A673 (cell line): ENCODE measurements at regions not wholly inside any gene's neighbourhood (a gene's known extent, or its start where the extent isn't known, plus 50 kb on each side); places are given as distances from the start of the nearest gene placed in this dataset.

ENCODE experiments used
- BruUV-seq: library from RNA; stranded (reverse); fragments of 400-500 nt; replicated peaks from 2 replicates; lab custom pipeline; 2021; lab: Mats Ljungman, UMichigan
- CTCF ChIA-PET: fragments of 300-600 bp; sonication (Branson Sonifier 250); formaldehyde crosslinking; loops from one replicate; lab custom pipeline; 2022; ENCODE audit warnings: antibody characterized with exemption; lab: Charles Lee
- POLR2A ChIA-PET: fragments of 300-600 bp; sonication (Branson Sonifier 250); formaldehyde crosslinking; loops from one replicate; lab custom pipeline; 2022; ENCODE audit warnings: antibody characterized with exemption; ENCODE audit not compliant: low non-redundant PET; lab: Charles Lee
- DNase-seq: peaks from one replicate; pipeline ENCODE4 v3.0.0-alpha.2; 2015; ENCODE audit warnings: low spot score
- H3K27ac ChIP-seq: fragments of 200-600 bp; sonication (generic); 2 replicates; pipeline ENCODE4 v1.5.1; 2016; ENCODE audit warnings: mixed run types, low read depth, mild to moderate bottlenecking, mixed read lengths, antibody characterized with exemption, low read length; ENCODE audit not compliant: poor library complexity, severe bottlenecking
- H3K27me3 ChIP-seq: fragments of 200-600 bp; sonication (generic); replicated peaks from 2 replicates; pipeline ENCODE4 v1.6.1; 2017; ENCODE audit warnings: mixed run types, low read depth, mild to moderate bottlenecking, mixed read lengths, antibody characterized with exemption, low read length; ENCODE audit not compliant: insufficient read depth, poor library complexity
- H3K36me3 ChIP-seq: fragments of 200-600 bp; sonication (generic); 2 replicates; pipeline ENCODE4 v1.6.1; 2016; ENCODE audit warnings: mixed run types, mild to moderate bottlenecking, mixed read lengths, antibody characterized with exemption, low read length; ENCODE audit not compliant: insufficient read depth, poor library complexity, severe bottlenecking
- H3K4me1 ChIP-seq: fragments of 200-600 bp; sonication (generic); 2 replicates; pipeline ENCODE4 v1.6.1; 2017; ENCODE audit warnings: mixed run types, mild to moderate bottlenecking, mixed read lengths, antibody characterized with exemption, low read length; ENCODE audit not compliant: insufficient read depth, poor library complexity, severe bottlenecking
- H3K4me3 ChIP-seq: fragments of 200-600 bp; sonication (generic); 2 replicates; pipeline ENCODE4 v1.5.1; 2016; ENCODE audit warnings: low read depth, mixed run types, mild to moderate bottlenecking, mixed read lengths, low read length; ENCODE audit not compliant: poor library complexity, severe bottlenecking
- H3K9me3 ChIP-seq: fragments of 200-600 bp; sonication (generic); 2 replicates; pipeline ENCODE4 v1.6.1; 2016; ENCODE audit warnings: mixed run types, low read depth, mild to moderate bottlenecking, mixed read lengths, antibody characterized with exemption, low read length; ENCODE audit not compliant: poor library complexity, severe bottlenecking
- CTCF ChIP-seq: fragments of 300-800, 200-600 bp; sonication (generic); conservative IDR thresholded peaks from 2 replicates; pipeline ENCODE4 v1.5.1; 2017; ENCODE audit warnings: low read depth, mild to moderate bottlenecking, antibody characterized with exemption, low read length, moderate library complexity, mixed read lengths
- EZH2 ChIP-seq: fragments of 200-600 bp; sonication (generic); IDR thresholded peaks from 2 replicates; pipeline ENCODE4 v1.6.1; 2017; ENCODE audit warnings: borderline replicate concordance, low read depth, mild to moderate bottlenecking, mixed read lengths, antibody characterized with exemption, low read length; ENCODE audit not compliant: poor library complexity, severe bottlenecking
- intact Hi-C: fragments of 100-400 bp; cut with micrococcal nuclease; formaldehyde crosslinking; loops from one replicate; pipeline ENCODE4 v1.10.0; 2022; ENCODE audit not compliant: unreplicated experiment

GRCh38 chr6:85997206-85997605 lies 354.5 kb upstream of the SYNCRIP start:
- Histone ChIP-seq H3K27ac (no peak overlapping the region), H3K36me3 (no peaks in the 10 kb centered on the region), H3K9me3 (no peaks in the 10 kb centered on the region), H3K4me3 (no peak overlapping the region), H3K27me3 (no peaks in the 10 kb centered on the region), H3K4me1 (no peaks in the 10 kb centered on the region)
- CTCF ChIA-PET: no interaction called here
- no peak for TF ChIP-seq EZH2
- no peak for TF ChIP-seq CTCF
- no peak for DNase-seq
- no TSS peak for BruUV-seq
- POLR2A ChIA-PET: no interaction called here
- intact Hi-C loops: no loop called here

- ChIA-PET CTCF (no interaction called here), POLR2A (no interaction called here)
- BruUV-seq: no TSS peak
These were observed 353.3 kb upstream of the SYNCRIP start for GRCh38 chr6:85996034-85996375.

GRCh38 chr6:85995339-85996033 lies 352.8 kb upstream of the SYNCRIP start:
- intact Hi-C loops: no loop called here
- H3K9me3 ChIP-seq: no peaks in the 10 kb centered on the region
- no peak overlapping the region for H3K27ac ChIP-seq
- no TSS peak for BruUV-seq
- H3K36me3 ChIP-seq: no peaks in the 10 kb centered on the region
- DNase-seq: no peak
- POLR2A ChIA-PET: no interaction called here
- CTCF ChIA-PET: no interaction called here
- TF ChIP-seq EZH2 (no peak), CTCF (no peak)
- H3K4me3 ChIP-seq: no peak overlapping the region
- H3K4me1 ChIP-seq: no peaks in the 10 kb centered on the region
- H3K27me3 ChIP-seq: no peaks in the 10 kb centered on the region

More at GRCh38 chr6:85996034-85996375, 353.3 kb upstream of the SYNCRIP start:
- Histone ChIP-seq H3K36me3 (no peaks in the 10 kb centered on the region), H3K27me3 (no peaks in the 10 kb centered on the region), H3K9me3 (no peaks in the 10 kb centered on the region), H3K27ac (no peak overlapping the region), H3K4me1 (no peaks in the 10 kb centered on the region), H3K4me3 (no peak overlapping the region)
- DNase-seq: no peak
- intact Hi-C loops: no loop called here
- TF ChIP-seq CTCF (no peak), EZH2 (no peak)
